H9 (cell line): ENCODE measurements at regions not wholly inside any gene's neighbourhood (a gene's known extent, or its start where the extent isn't known, plus 50 kb on each side); places are given as distances from the start of the nearest gene placed in this dataset.

Source experiments
- DNase-seq: peaks from one replicate; pipeline ENCODE4 v3.0.0-alpha.2; 2017
- H2AFZ ChIP-seq: one replicate; pipeline ENCODE4 v1.6.1; 2013; ENCODE audit warnings: mild to moderate bottlenecking, low read length, control low read depth, moderate library complexity
- H2AK5ac ChIP-seq: 2 replicates; pipeline ENCODE4 v1.6.1; 2013; ENCODE audit warnings: low read length, control low read depth, mixed read lengths; ENCODE audit not compliant: insufficient read length
- H2BK120ac ChIP-seq: one replicate; pipeline ENCODE4 v1.6.1; 2013; ENCODE audit warnings: low read depth, mild to moderate bottlenecking, low read length, control low read depth, inconsistent platforms; ENCODE audit not compliant: poor library complexity, severe bottlenecking
- H2BK12ac ChIP-seq: 2 replicates; pipeline ENCODE4 v1.6.1; 2013; ENCODE audit warnings: low read length, control low read depth, mixed read lengths, low read depth; ENCODE audit not compliant: insufficient read length
- H2BK15ac ChIP-seq: 2 replicates; pipeline ENCODE4 v1.6.1; 2013; ENCODE audit warnings: low read depth, low read length, control low read depth
- H2BK20ac ChIP-seq: one replicate; pipeline ENCODE4 v1.6.1; 2013; ENCODE audit warnings: low read depth, mild to moderate bottlenecking, low read length, control low read depth, inconsistent platforms; ENCODE audit not compliant: poor library complexity, severe bottlenecking
- H2BK5ac ChIP-seq: 2 replicates; pipeline ENCODE4 v1.6.1; 2013; ENCODE audit warnings: low read length, control low read depth, mixed read lengths; ENCODE audit not compliant: insufficient read length
- H3K14ac ChIP-seq: 2 replicates; pipeline ENCODE4 v1.6.1; 2013; ENCODE audit warnings: low read length, control low read depth; ENCODE audit not compliant: insufficient read depth
- H3K18ac ChIP-seq: 2 replicates; pipeline ENCODE4 v1.6.1; 2013; ENCODE audit warnings: low read depth, mild to moderate bottlenecking, mixed read lengths, low read length, control low read depth; ENCODE audit not compliant: insufficient read length
- H3K23ac ChIP-seq: 2 replicates; pipeline ENCODE4 v1.6.1; 2013; ENCODE audit warnings: low read length, control low read depth, mixed read lengths, low read depth; ENCODE audit not compliant: insufficient read length
- H3K23me2 ChIP-seq: 2 replicates; pipeline ENCODE4 v1.6.1; 2013; ENCODE audit warnings: low read depth, mild to moderate bottlenecking, mixed read lengths, low read length, control low read depth; ENCODE audit not compliant: insufficient read length, poor library complexity, severe bottlenecking
- H3K27ac ChIP-seq: 2 replicates; pipeline ENCODE4 v1.5.1; 2013; ENCODE audit warnings: low read length, control low read depth, mixed read lengths, low read depth; ENCODE audit not compliant: insufficient read length
- H3K27me3 ChIP-seq: 2 replicates; pipeline ENCODE4 v1.6.1; 2013; ENCODE audit warnings: low read length, control low read depth, inconsistent platforms; ENCODE audit not compliant: insufficient read depth
- H3K4ac ChIP-seq: 2 replicates; pipeline ENCODE4 v1.6.1; 2013; ENCODE audit warnings: low read depth, mild to moderate bottlenecking, control low read depth, inconsistent platforms, low read length, moderate library complexity
- H3K4me1 ChIP-seq: 2 replicates; pipeline ENCODE4 v1.6.1; 2013; ENCODE audit warnings: low read length, control low read depth, inconsistent platforms; ENCODE audit not compliant: insufficient read depth
- H3K4me2 ChIP-seq: 2 replicates; pipeline ENCODE4 v1.6.1; 2013; ENCODE audit warnings: low read length, control low read depth, mixed read lengths; ENCODE audit not compliant: insufficient read length, insufficient read depth
- H3K56ac ChIP-seq: 2 replicates; pipeline ENCODE4 v1.6.1; 2013; ENCODE audit warnings: low read depth, mild to moderate bottlenecking, mixed read lengths, low read length, control low read depth; ENCODE audit not compliant: insufficient read length
- H3K79me1 ChIP-seq: 2 replicates; pipeline ENCODE4 v1.6.1; 2013; ENCODE audit warnings: low read depth, mild to moderate bottlenecking, moderate library complexity, low read length, control low read depth, inconsistent platforms; ENCODE audit not compliant: insufficient read depth, poor library complexity, severe bottlenecking
- H3K79me2 ChIP-seq: 2 replicates; pipeline ENCODE4 v1.6.1; 2013; ENCODE audit warnings: low read length, control low read depth, inconsistent platforms; ENCODE audit not compliant: insufficient read depth
- H3K9ac ChIP-seq: 2 replicates; pipeline ENCODE4 v1.6.1; 2013; ENCODE audit warnings: low read length, control low read depth, mixed read lengths; ENCODE audit not compliant: insufficient read length; ENCODE audit errors: extremely low read depth
- H3K9me3 ChIP-seq: one replicate; pipeline ENCODE4 v1.6.1; 2013; ENCODE audit warnings: low read depth, low read length, inconsistent platforms; ENCODE audit not compliant: control insufficient read depth
- H3T11ph ChIP-seq: one replicate; pipeline ENCODE4 v1.6.1; 2013; ENCODE audit warnings: mild to moderate bottlenecking, low read length, control low read depth, inconsistent platforms
- H4K20me1 ChIP-seq: one replicate; pipeline ENCODE4 v1.6.1; 2013; ENCODE audit not compliant: control insufficient read depth, insufficient read length, insufficient read depth
- H4K5ac ChIP-seq: 2 replicates; pipeline ENCODE4 v1.6.1; 2013; ENCODE audit warnings: low read depth, mild to moderate bottlenecking, mixed read lengths, low read length, control low read depth; ENCODE audit not compliant: insufficient read length
- H4K8ac ChIP-seq: replicated peaks from 2 replicates; pipeline ENCODE4 v1.6.1; 2013; ENCODE audit warnings: low read length, control low read depth, mixed read lengths, low read depth; ENCODE audit not compliant: insufficient read length
- H4K91ac ChIP-seq: 2 replicates; pipeline ENCODE4 v1.6.1; 2013; ENCODE audit warnings: low read depth, mild to moderate bottlenecking, moderate library complexity, mixed read lengths, low read length, control low read depth; ENCODE audit not compliant: insufficient read length
- H3K27ac Mint-ChIP-seq, 3 experiments: 2 replicates in 2 of 3; 3 replicates in 1 of 3; pipeline ENCODE4 v1.8.0; 2020 to 2021; ENCODE audit warnings: mixed read lengths in 3 of 3, mild to moderate bottlenecking in 1 of 3, moderate library complexity in 1 of 3
- H3K27me3 Mint-ChIP-seq: 2 replicates; pipeline ENCODE4 v1.8.0; 2021; ENCODE audit warnings: low read depth, mild to moderate bottlenecking, moderate library complexity, mixed read lengths
- H3K36me3 Mint-ChIP-seq, 3 experiments: 2 replicates in 2 of 3; 3 replicates in 1 of 3; pipeline ENCODE4 v1.8.0; 2020 to 2021; ENCODE audit warnings: low read depth in 3 of 3, mixed read lengths in 3 of 3; ENCODE audit not compliant: insufficient read depth in 1 of 3
- H3K4me1 Mint-ChIP-seq, 2 experiments: 2 replicates each; pipeline ENCODE4 v1.8.0; 2020; ENCODE audit warnings: mixed read lengths in 2 of 2
- H3K4me3 Mint-ChIP-seq, 2 experiments: 2 replicates in 1 of 2; 3 replicates in 1 of 2; pipeline ENCODE4 v1.8.0; 2020 to 2021; ENCODE audit warnings: mild to moderate bottlenecking in 2 of 2, mixed read lengths in 2 of 2, moderate library complexity in 1 of 2
- H3K9me3 Mint-ChIP-seq, 2 experiments: 2 replicates in 1 of 2; 3 replicates in 1 of 2; pipeline ENCODE4 v1.8.0; 2020; ENCODE audit warnings: mild to moderate bottlenecking in 2 of 2, mixed read lengths in 2 of 2, moderate library complexity in 1 of 2
- CTCF ChIP-seq: fragments of 200-600 bp; sonication (generic); conservative IDR thresholded peaks from 3 replicates; pipeline ENCODE4 v1.8.0; 2021; ENCODE audit warnings: antibody characterized with exemption, mild to moderate bottlenecking
- WGBS: extraction: QIAGEN DNeasy Blood & Tissue Kit; methylation state at CpG from one replicate; pipeline ENCODE4 v1.1.7; 2013; ENCODE audit warnings: missing lambda C conversion rate, low lambda C conversion rate, mixed read lengths; ENCODE audit not compliant: insufficient read length; ENCODE audit errors: extremely low coverage; 5-methylcytosine and 5-hydroxymethylcytosine counted together

GRCh38 chr18:44509048-44509447, 171.6 kb upstream of the SETBP1 start:
- H3K9ac ChIP-seq, result no peak overlapping the region
- H2BK120ac ChIP-seq, result no peak overlapping the region
- no peaks in the 10 kb centered on the region for H3K4me1 Mint-ChIP-seq
- H3K18ac ChIP-seq, result no peak overlapping the region
- no peak overlapping the region for H2AFZ ChIP-seq
- H3K36me3 Mint-ChIP-seq, result no peaks in the 10 kb centered on the region
- H3K56ac ChIP-seq, result no peak overlapping the region
- no peaks in the 10 kb centered on the region for H3K4me1 ChIP-seq
- H3K4me2 ChIP-seq, result no peak overlapping the region
- no peak overlapping the region for H3K27ac Mint-ChIP-seq
- no peak for DNase-seq
- H3K27ac ChIP-seq, result no peak overlapping the region
- peaks cover 2% of the 10 kb centered on the region; the same call in 1 of the 2 replicates for H3K27me3 Mint-ChIP-seq
- H4K8ac ChIP-seq, result no peak overlapping the region
- no peaks in the 10 kb centered on the region for H3K79me2 ChIP-seq
- no peaks in the 10 kb centered on the region for H3K27me3 ChIP-seq
- TF ChIP-seq CTCF, result no peak
- H3K23ac ChIP-seq, result no peak overlapping the region
- H2BK15ac ChIP-seq, result no peak overlapping the region; the same call in 1 of the 2 replicates
- H3K4me3 Mint-ChIP-seq, result no peak overlapping the region
- H3K4ac ChIP-seq, result no peak overlapping the region
- no peak overlapping the region for H2BK20ac ChIP-seq
- H3T11ph ChIP-seq, result no peak overlapping the region
- H4K91ac ChIP-seq, result no peak overlapping the region
- H2BK12ac ChIP-seq, result no peak overlapping the region
- no CpG with 5 or more reads among the region's 2 CpGs for WGBS
- H3K14ac ChIP-seq, result no peak overlapping the region
- no peak overlapping the region for H2AK5ac ChIP-seq
- no peak overlapping the region for H2BK5ac ChIP-seq
- no peaks in the 10 kb centered on the region for H3K9me3 Mint-ChIP-seq
- no peaks in the 10 kb centered on the region for H3K23me2 ChIP-seq
- H4K5ac ChIP-seq, result no peak overlapping the region
- H3K9me3 ChIP-seq, result no peaks in the 10 kb centered on the region
- H3K79me1 ChIP-seq, result no peaks in the 10 kb centered on the region
- no peaks in the 10 kb centered on the region for H4K20me1 ChIP-seq
